ENCODE measurements at regions not wholly inside any gene's neighbourhood (a gene's known extent, or its start where the extent isn't known, plus 50 kb on each side); places are given as distances from the start of the nearest gene placed in this dataset.

DNA sequence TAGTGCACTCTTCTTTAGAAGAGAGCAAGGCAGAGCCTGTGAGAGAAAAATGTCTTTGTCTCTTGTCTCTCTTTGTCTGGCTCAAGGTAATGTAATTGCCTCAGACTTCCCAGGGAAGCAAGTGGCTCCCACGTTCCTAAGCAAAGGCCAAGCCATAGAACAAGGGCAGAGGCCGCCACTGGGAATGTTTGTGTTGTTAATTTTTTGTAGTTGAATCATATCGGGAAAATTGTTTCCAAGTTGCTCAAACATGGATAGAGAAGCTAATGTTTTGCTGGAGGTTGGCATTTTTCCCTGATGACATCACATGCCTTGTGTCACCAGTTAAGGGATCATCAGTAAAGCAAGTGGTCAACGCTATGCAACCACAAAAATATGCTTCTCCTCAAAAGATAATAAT, 211.5 kb upstream of the FOXA2 start:
- DNase-seq, result no peak

DNA sequence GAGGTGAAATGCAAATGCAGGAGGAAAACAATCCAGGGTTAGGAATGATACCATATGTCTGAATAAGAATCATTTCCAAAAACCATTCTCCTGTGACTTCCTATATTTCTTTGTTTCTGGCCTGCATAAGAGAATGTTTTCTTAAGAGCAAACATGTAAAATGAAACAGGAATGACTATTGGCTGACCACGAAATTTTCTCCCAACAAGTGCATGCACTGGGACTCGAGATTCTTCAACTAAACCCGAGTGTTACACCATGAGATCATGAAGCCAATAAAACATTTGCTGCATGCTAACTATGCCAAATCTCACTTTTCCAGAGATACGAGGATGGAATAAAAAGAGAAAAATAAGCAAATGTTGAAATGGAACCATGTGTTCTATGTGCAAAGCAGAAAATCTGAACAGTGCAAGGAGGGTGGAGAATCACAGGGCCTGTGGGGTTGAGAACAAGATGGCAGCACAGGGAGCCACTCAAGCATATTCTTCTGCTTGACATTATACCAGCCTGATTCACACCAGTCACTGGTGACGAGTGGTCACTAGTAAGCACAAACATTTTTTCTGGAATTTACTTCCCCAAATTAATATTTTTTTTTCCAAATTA, 212.2 kb upstream of the FOXA2 start:
- no peak for DNase-seq

DNA sequence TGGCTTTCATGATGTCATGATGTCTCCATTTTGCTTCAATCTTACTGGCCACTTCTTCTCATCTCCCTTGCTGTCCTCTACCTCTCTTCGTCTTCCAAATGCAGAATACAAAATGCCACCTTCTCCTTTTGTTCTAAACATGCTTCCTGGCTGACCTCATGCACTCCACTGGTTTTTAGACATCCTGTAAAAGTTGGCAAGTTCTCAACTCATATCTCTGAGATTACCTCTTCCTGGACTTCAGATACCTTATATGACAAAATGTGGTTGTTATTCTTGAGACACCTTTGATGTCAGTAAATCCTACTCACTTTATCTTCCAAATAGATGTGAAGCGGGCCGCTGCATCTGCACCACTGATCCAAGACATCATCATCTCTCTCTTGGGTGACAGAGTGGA, 212.7 kb upstream of the FOXA2 start:
- DNase-seq, result no peak

DNA sequence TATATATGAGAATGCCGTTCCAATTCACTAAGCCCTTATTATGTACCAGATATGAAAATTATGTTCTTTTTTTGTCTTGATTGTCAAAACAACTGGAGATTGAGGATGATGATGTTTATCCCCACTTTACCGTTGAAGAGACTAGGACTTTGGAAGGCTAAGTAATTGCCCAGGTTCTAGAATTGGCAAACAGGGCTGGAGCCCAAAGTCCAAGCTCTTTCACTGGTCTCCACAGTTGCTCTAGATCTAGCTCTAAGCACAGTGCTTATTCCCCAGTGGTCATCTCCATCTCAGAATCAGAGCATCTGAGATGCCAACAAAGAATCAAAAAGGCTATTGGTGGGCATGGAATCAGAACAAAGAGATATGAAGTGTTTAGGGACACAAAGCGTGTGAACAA, 215.3 kb upstream of the FOXA2 start:
- DNase-seq, result no peak

DNA sequence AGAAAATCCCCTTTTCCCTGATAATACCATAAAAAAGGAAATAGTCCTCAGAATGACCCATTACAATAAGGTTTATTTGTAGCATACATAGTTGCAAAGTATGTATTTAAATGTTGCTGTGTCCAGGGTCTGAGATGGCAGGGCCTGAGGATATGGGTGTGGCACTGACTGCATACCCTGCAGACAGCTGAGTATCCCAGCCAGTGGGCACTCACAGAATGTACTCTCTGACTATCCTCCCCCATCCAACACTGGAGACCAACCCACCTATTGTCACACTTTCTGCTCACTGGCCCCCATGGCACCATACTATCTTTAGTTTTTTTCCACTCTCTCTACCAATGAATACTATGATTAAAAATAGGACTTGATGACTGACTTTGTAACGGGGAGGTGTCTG, 215.8 kb upstream of the FOXA2 start:
- no peak for DNase-seq

DNA sequence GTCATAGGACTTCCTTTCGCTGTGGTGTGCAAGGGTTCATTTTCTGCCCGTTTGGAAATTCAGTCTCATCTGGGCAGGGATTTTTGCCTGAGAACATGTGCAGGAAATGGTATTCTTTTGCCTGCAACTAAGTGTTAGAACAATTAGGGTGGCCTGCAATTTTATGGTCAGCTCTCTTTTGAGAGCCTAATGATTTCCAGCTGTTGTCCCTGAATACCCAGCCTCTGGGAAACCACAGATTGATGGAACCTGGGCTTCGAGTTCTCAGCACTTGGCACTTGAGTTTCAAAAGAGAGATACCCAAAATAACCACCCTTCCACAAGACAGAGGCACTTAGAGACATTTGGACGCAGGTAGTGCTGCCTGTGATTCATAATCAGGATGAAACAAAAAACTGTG, 217.2 kb upstream of the FOXA2 start:
- no peak for DNase-seq

DNA sequence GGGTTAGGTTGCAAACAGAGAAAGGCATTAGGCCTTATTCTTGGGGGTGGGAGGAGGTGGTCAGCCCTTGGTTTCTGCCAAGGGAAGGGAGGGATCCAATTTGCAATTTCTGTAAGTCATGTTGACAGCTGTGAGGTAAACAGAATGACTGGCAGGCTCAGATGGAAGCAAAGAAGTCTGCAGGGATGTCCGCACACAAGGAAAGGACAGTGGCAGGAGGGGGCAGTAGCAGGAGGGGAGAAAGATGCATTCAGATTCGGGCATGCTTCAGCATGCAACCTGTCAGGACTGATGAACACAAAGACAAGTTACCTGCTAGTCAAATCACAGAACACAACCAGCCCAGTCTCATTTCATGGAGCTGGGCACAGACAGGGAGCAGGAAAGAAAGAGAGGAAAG, 217.9 kb upstream of the FOXA2 start:
- no peak for DNase-seq

DNA sequence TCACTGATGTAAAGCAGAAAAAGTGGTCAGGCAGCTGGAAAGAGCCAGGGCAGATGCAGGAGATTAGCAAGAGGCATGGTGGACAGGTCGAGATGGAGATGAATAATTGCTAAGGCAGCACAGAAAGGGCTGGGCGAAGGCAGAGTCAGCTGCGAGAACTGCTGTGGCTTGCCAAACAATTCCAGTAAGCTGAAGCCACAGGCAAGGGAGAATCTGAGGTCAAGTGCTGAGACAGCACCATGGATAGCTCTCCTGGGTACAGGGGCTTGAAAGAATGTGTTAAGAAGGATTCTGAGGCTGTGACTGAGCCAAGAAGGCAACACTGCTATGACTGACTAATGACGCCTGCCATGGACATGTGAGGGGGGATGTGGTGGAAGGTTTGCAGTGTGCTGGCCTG, 220.8 kb upstream of the FOXA2 start:
- DNase-seq, result no peak

DNA sequence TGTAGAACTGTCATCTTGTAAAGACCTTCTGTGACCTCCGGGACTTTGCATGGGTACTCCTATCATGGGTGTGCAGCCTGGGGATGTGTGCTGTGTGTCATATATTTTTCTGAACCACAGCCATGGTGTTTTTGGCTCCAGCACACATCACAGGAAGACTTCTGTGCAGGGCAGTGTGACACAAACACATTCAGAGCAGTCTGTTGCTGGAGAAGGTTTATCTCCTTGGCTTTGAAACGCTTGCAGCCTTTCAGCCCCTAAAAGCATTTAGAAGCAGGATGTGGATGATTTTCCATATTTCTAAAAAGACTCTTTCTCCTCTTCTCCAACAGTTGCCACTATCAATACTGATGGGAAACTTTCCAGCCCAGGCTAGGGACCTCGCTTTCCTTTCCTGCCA, 221.6 kb upstream of the FOXA2 start:
- DNase-seq, result no peak

DNA sequence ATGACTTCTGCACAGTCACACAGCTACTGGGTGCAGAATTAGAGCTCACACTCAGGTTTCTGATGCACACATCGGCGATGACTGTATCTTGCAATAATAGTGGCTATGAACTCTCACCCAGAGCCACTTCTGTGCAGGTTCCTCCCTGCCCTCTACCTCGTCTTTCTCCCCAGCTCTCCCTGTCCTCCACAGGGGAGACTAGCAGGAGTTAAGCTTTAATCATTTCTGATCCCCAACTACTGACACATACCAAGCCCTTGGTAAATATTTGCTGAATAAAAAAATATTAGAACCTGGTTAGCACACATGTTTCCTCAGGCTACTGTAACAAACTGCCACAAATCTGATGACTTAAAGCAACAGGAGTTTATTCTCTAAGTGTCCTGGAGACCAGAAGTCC, 222.7 kb upstream of the FOXA2 start:
- DNase-seq, result no peak

DNA sequence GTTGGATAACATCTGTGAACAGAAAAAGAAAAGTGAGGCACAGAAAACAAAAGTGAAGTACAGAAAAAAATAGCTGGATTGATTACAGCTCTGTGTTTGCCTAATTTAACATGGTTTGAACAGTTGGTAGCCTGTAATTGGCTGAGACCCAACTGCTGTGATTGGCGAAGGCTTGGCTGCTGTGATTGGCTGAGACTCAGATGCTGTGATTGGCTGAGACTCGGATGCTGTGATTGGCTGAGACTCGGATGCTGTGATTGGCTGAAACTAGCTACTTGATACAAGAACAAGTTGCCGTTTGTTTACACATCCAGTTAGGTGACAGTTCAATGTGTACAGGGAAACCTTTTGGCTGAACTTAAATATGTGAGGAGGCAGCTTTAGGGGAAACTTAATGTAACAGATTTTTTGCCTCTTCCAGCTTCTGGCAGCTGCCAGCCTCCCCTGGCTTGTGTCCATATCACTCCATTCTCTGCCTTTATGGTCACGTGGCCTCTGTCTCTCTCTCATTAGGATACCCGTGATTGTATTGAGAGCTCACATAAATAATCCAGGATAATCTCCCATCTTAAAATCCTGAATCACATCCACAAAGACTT, 223.4 kb upstream of the FOXA2 start:
- DNase-seq, result no peak

DNA sequence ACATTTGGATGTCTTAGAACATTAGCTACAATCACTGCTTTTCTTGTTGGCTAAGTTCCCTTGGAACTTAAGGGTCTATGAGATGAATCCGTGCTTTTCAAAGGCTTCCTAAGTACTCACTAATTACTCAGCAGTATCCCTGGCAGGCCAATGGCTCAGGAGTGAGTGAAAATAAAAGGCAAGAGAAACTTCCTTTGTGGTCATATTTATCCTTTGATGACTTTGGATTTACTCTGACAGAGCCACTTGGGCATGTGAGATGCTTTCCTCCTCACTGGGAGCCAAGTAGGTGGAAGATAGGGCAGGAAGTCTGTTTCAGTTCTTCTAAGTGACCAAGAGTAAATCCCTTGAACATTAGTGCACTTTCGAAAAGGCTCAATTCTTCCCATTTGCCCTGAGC, 224.3 kb upstream of the FOXA2 start:
- DNase-seq, result no peak

DNA sequence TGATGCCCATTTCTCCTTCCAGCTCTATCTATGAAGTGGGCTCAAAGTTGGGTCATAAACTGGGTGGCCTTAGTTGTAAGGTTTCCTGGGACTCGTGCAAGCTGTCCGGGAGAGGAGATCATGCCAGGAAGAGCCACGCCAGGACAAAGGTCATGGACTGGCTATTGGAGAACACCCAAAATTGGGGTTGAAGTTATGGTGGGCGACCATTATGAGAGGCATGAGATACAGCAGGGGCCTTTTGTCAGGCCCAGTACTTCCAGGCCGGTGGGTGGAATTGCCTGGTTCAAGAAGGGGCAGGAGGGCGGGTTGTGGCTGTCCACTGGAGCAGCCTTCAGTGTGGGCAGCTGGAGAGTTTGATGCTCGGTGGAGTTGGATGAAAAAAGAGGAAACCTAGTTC, 225.1 kb upstream of the SSTR4 start:
- no peak for DNase-seq

DNA sequence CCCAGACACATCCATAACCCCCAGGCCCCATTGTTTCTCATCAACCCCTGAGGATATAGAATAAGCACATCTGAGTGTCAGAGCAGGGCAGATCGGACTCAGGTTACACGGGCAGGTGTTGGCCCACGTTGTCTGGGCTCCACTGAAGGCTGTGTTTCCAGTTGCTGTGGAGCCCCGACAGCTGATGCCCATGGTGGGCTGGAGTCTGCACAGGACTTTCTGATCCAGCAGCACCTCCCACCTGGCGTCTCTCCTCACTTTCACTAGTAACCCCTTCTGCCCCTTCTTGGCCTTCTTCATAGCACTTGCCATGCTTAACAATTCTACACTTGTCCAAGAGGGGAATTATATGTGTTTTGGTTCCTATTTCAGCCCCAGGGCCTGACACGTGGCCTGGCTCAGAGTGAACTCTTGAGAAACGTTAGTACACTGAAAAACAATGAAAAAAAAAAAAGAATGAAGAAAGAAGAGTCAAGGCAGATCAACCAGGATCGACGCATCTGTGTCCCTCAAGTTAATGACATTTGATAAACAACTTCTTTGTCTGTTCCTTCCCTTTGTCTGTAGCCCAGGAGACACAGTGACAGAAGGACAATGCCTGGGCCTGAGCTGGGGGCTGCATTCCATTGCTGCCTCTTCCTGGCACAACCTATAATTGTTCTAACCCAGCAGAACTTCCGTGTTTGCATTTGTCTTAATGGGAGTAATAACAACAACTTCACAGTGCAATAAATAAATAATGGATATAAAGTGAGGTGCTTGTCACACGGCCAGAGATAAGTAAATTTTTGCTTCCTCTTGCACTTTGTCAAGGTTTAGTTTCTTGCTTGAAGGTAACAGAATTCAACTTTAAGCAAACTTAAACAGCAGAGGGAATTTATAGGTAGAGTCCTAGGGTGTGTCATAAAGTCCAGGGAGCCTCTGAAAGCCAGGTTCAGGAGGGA, 224.2 kb upstream of the SSTR4 start:
- no peak for DNase-seq

DNA sequence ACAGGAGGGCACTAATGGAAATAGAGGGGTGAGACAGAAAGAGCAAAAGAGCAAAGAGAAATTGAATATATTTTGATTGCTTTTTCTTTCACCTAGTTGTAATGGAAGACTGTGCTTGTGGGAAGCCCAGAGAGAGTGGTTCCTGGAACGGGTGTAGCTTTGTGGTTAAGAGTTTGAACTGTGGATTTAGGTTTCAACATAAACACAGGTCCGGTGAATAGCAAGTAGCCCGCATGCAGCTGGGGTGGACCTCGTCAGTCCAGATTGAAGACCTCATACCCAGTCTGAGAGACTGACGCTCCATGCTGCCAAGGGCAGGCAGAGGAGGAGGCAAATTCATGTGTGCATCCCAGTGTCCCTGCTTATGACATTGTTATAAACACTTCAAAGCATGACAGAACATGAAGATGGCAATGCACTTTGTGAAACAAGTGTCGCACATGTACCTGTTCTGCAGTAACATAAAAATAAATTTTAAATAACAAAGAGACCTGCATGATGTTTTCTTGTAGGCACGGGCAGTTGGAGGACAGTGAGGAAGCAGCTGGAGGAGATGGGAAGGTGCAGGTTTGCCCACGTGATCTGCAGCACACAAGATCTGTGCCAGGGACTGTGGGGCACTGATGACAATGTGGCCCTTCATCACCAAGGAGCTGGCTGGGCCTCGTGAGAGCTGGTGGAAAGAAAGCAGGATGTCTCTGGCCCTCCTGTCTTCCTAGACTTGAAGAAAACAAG, 220.5 kb upstream of the SSTR4 start:
- no peak for DNase-seq

DNA sequence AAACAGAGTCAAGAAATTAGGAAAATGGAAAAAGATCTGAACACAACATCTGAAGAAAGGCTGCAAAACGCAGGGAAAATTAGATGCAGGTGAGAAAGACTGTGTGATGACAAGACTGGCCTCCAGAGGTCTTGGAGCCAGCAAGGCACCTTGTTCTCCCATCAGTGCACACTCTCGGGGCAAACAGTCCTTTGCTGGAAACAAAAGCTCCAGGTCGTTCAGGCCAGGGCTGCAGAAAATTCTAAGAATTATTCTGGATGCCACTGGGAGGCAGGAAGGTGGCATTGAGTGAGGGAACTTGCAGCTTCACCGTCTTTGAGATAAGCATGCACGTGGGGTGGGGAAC, 219.9 kb upstream of the SSTR4 start:
- DNase-seq, result no peak

DNA sequence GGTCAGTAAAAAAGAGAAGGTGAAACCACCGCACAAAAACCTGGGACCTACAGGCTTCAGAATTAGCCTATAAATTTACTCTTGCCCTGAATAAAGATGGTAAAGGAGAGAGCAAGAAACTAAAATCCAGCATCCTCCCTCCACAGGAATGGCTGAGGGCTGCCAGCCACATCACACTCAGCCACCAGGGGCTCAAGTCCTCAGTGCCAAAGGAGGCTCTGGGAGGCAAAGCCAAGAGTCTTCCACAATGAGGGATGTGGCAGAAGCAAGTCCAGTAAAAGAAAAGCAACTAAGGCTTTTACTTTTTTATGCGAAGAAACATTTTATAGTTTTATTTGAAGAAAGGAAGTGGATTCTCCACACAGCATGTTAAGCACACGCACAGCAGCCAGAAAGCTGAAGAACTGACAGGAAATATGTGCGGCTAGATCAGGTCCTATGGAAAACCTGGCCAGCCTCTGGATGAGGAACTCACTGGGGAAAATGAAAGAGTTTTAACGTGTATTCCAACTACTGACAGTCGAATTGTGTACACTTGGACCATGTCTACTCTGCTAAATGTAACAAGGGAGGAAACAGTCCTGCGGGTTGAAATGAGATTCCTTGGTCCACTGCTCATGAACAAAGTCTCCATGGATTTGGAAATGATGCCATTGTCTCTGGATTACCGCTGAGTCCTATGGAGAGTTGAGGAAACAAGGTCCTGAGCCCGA, 219.4 kb upstream of the SSTR4 start:
- no peak for DNase-seq

DNA sequence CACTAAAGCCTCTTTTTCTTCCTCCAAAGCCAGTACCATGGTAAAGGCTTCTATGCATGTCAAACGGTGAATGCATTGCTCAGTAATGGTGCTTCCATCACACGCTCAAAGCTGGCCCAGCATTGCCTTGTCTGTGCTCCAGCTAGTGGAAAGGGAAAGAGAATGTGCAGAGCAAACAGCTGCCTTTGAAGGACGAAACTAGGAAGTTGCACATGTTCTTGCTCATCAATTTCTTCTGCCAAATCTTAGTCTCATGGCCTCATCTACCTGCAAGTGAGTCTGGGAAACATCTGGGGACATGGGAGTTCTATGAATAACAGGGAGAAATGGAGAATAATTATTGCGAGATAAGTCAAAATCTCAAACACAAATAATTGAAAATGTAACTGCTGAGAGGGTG, 216.5 kb upstream of the SSTR4 start:
- no peak for DNase-seq

DNA sequence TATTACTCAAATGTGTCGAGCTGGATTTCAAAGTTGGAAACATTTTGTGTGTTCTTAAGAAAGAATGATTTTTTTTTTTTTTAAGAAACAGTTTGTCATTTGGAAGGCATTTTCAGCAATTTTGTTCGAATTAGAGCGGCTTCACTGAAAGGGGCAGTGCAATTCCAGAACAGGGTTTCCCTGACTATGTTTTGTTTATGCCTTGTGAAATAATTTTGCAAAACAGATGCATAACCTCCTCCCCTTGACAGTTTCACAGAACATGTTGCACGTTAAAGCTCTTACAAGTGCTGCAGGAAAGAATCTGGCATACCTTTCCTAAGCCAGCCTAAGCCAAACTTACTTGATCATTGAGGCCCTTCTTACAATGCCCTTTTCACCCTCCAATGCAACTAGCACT, 216.0 kb upstream of the SSTR4 start:
- no peak for DNase-seq

DNA sequence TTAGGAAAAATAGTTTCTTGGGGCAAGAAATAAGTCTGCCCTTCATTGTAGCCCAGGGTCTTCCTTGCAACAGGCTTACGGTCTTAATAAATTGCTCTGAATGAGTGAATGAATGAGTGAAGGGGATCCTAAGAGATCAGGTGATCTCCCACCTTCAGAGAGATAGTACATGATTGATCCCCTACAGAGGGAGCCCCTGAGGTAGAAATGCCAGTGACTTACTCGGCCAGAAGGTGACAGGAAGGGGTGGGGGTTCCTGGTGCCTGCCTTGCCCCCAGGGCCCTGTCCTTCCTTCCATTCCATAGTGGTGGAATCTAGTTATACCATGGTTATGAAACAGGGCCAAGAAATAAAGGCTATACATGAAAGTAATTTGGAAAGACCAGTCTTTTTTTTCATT, 215.3 kb upstream of the SSTR4 start:
- no peak for DNase-seq

DNA sequence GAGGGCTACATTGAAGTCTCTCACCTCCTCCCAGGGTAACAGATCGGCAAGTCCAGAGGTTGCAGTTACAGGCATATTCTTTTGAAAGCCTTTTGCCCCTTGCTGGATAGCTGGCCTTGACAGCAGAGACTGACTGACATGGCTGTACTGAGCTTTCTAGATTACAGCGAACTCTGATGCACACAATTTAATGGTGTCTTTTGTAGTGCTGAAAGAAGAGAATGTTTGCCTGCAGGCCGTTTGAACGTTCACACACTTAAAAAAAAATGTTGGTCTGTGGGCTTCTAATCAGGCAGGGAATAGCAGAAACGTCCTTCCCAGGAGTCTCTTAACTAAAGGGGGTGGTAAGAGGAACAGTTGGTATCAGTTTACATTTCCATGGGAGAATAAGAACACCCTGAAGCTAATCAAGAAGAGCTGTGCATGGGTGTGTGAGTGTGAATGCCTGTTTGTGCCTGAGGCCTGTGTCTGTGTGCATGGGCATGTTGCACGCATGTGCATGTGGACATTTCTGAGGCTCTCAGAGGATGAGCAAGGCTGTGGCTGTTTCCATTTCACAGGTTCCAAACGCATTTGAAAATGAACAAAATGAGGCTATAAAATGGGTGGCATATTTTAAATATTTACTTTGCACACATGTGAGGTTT, 213.9 kb upstream of the SSTR4 start:
- DNase-seq, result no peak

DNA sequence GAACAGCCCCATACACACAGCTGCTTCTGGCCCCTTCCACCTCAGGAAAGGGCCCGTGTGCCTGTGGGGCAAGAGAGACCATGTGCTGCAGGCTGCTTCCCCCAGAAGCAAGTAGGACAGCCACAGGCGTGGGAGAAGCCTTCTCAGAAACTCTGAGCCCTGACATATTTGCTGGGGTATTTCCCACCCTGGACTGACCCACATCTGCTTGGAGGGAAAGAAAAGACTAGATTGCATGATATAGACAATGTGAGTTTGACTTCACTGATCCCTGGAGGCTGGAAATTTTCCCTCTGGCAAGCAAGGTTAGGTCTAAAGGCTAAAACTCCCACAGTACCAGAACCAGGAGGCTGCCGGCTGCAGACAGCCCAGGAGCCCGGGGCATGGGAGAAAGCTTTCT, 213.3 kb upstream of the SSTR4 start:
- no peak for DNase-seq

DNA sequence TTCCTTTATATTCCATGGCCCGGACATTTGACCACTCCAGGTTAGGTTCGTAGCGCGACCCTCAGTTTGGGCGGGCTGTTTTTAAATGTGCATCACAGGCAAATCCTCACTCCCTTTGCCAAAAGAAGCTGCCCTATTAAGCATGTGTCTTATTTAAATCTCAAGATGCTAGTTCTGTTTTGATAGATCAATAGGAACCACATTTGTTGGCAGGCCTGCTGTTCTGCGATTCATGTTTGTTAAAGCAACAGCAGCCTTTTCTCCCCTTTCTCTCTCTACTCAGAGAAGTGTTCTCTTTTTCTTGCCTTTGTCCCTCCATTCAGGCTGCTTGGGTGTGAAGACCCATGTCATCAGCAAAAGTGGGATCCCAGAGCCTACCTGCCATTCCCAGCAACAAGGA, 212.0 kb upstream of the SSTR4 start:
- no peak for DNase-seq
